ENCODE measurements at regions not wholly inside any gene's neighbourhood (a gene's known extent, or its start where the extent isn't known, plus 50 kb on each side); places are given as distances from the start of the nearest gene placed in this dataset.

- Mint-ChIP-seq H3K4me1 (ENCODE audit: low read depth) (peaks cover 23% of the 10 kb centered on the region), H3K27ac (no peak overlapping the region), H3K4me3 (no peak overlapping the region), H3K9me3 (peaks cover 17% of the 10 kb centered on the region), H3K36me3 (ENCODE audit: low read depth) (no peaks in the 10 kb centered on the region), H3K27me3 (peaks cover 11% of the 10 kb centered on the region)
These were observed 297.8 kb downstream of the KLF6 start for GRCh38 chr10:3487228-3487627.

- H3K27ac Mint-ChIP-seq, result no peak overlapping the region
- H3K36me3 Mint-ChIP-seq (ENCODE audit: low read depth), result no peaks in the 10 kb centered on the region
- peaks cover 16% of the 10 kb centered on the region for H3K27me3 Mint-ChIP-seq
- no peak overlapping the region for H3K4me3 Mint-ChIP-seq
- peaks cover 30% of the 10 kb centered on the region for H3K4me1 Mint-ChIP-seq (ENCODE audit: low read depth)
- peaks cover 17% of the 10 kb centered on the region for H3K9me3 Mint-ChIP-seq
These were observed 298.5 kb downstream of the KLF6 start for GRCh38 chr10:3486346-3487065.

GRCh38 chr10:3485057-3485686, 299.8 kb downstream of the KLF6 start:
- H3K9me3 Mint-ChIP-seq, result peaks cover 13% of the 10 kb centered on the region
- H3K27ac Mint-ChIP-seq, result no peak overlapping the region
- H3K36me3 Mint-ChIP-seq (ENCODE audit: low read depth), result no peaks in the 10 kb centered on the region
- H3K4me1 Mint-ChIP-seq (ENCODE audit: low read depth), result peaks cover 30% of the 10 kb centered on the region
- peaks cover 16% of the 10 kb centered on the region for H3K27me3 Mint-ChIP-seq
- peak overlapping the region; percentile 14 for H3K4me3 Mint-ChIP-seq

- no peaks in the 10 kb centered on the region for H3K36me3 Mint-ChIP-seq (ENCODE audit: low read depth)
- H3K27ac Mint-ChIP-seq, result peak overlapping the region; percentile 12
- H3K9me3 Mint-ChIP-seq, result peaks cover 8% of the 10 kb centered on the region
- H3K4me1 Mint-ChIP-seq (ENCODE audit: low read depth), result peaks cover 30% of the 10 kb centered on the region
- peaks cover 16% of the 10 kb centered on the region for H3K27me3 Mint-ChIP-seq
- no peak overlapping the region for H3K4me3 Mint-ChIP-seq
These were observed 300.5 kb downstream of the KLF6 start for GRCh38 chr10:3484306-3485056.

DNA sequence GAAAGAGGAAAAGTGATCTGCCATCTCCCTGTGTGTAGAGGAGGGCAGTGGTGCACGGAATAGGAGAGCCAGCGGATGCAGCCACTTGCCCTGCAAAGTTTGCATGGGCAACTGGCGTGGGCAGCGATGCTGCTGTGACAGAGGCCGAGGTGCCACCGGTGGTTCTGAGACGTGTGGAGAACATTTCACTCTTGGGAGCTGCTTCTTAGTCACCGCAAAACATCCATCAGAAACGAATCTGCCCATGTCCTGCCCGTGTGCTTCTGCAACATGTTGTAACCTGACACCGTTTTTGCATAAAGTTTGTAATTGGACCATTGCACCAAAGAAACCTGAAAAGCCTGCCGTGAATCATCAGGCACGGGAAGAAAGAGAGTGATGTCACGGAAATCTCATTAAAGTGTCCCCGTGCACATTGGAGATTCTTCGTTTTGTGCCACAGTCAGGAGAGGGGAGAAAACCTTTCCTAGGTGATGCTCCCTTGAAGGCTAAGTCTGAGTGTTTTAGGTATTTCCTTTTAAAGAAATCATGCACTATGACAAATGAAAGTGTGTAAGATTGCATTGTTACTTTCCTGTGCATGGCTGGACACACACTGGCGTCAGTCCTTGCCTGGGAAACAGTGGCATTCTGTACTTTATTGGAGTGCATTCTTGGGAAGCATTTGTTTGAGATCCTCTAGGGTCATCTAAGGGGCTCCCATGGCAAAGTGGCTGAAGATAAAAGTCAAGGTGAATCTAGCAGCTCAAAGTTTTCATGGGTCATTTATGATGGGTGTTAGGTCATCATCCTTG, 302.6 kb downstream of the KLF6 start:
- Mint-ChIP-seq H3K4me1 (ENCODE audit: low read depth) (peaks cover 37% of the 10 kb centered on the region), H3K36me3 (ENCODE audit: low read depth) (no peaks in the 10 kb centered on the region), H3K27me3 (peaks cover 16% of the 10 kb centered on the region), H3K27ac (no peak overlapping the region), H3K4me3 (no peak overlapping the region), H3K9me3 (no peaks in the 10 kb centered on the region)

- Mint-ChIP-seq H3K27me3 (peaks cover 16% of the 10 kb centered on the region), H3K9me3 (no peaks in the 10 kb centered on the region), H3K36me3 (ENCODE audit: low read depth) (no peaks in the 10 kb centered on the region), H3K4me1 (ENCODE audit: low read depth) (peaks cover 37% of the 10 kb centered on the region), H3K27ac (no peak overlapping the region), H3K4me3 (no peak overlapping the region)
These were observed 303.5 kb downstream of the KLF6 start for GRCh38 chr10:3481496-3481895.

DNA sequence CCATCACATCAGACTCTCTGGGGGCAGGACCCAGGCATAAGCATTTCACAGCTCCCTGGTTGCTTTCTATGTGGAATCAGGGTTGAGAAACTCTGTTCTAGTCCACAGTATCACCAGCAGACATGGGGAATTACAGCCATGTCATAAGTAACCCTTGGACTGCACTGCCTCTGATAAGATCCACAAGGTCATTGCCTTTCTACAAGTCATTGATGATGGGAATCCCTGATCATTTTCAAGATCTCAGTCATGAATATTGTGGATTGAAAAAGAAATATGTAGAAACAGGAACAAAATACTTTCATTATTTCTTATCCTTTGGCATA, 304.1 kb downstream of the KLF6 start:
- no peaks in the 10 kb centered on the region for H3K36me3 Mint-ChIP-seq (ENCODE audit: low read depth)
- H3K4me1 Mint-ChIP-seq (ENCODE audit: low read depth), result peaks cover 37% of the 10 kb centered on the region
- H3K9me3 Mint-ChIP-seq, result no peaks in the 10 kb centered on the region
- no peak overlapping the region for H3K4me3 Mint-ChIP-seq
- H3K27me3 Mint-ChIP-seq, result peaks cover 16% of the 10 kb centered on the region
- no peak overlapping the region for H3K27ac Mint-ChIP-seq

GRCh38 chr10:3480281-3480989, 304.6 kb downstream of the KLF6 start:
- peaks cover 14% of the 10 kb centered on the region for H3K27me3 Mint-ChIP-seq
- no peak overlapping the region for H3K4me3 Mint-ChIP-seq
- H3K9me3 Mint-ChIP-seq, result no peaks in the 10 kb centered on the region
- no peaks in the 10 kb centered on the region for H3K36me3 Mint-ChIP-seq (ENCODE audit: low read depth)
- no peak overlapping the region for H3K27ac Mint-ChIP-seq
- H3K4me1 Mint-ChIP-seq (ENCODE audit: low read depth), result peaks cover 32% of the 10 kb centered on the region

- H3K9me3 Mint-ChIP-seq, result no peaks in the 10 kb centered on the region
- peaks cover 12% of the 10 kb centered on the region for H3K27me3 Mint-ChIP-seq
- H3K4me3 Mint-ChIP-seq, result no peak overlapping the region
- peaks cover 20% of the 10 kb centered on the region for H3K4me1 Mint-ChIP-seq (ENCODE audit: low read depth)
- H3K27ac Mint-ChIP-seq, result no peak overlapping the region
- no peaks in the 10 kb centered on the region for H3K36me3 Mint-ChIP-seq (ENCODE audit: low read depth)
These were observed 306.2 kb upstream of the PITRM1 start for GRCh38 chr10:3478632-3479240.

DNA sequence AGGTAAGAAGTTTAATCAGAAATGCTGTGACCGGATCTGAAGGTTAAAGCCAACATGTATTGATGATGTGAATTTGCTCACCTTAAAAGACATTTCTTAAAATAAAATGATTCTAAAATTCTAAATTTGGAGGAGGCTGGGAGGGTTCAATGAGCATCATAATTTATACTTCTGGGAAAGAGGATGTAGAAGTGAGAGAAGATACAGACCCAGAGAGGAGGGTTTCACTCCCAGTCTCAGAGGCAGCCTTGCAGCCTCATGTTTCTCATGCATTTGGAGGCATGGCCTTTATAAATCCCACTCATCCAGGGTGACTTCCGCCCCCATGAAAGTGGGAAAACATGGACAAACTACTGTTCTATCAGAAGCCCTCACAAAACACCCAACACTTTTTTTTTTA, 305.6 kb upstream of the PITRM1 start:
- peaks cover 12% of the 10 kb centered on the region for H3K27me3 Mint-ChIP-seq
- H3K36me3 Mint-ChIP-seq (ENCODE audit: low read depth), result no peaks in the 10 kb centered on the region
- peaks cover 26% of the 10 kb centered on the region for H3K4me1 Mint-ChIP-seq (ENCODE audit: low read depth)
- H3K9me3 Mint-ChIP-seq, result no peaks in the 10 kb centered on the region
- no peak overlapping the region for H3K27ac Mint-ChIP-seq
- H3K4me3 Mint-ChIP-seq, result no peak overlapping the region

GRCh38 chr10:3477683-3478082, 305.1 kb upstream of the PITRM1 start:
- Mint-ChIP-seq H3K9me3 (no peaks in the 10 kb centered on the region), H3K4me1 (ENCODE audit: low read depth) (peaks cover 28% of the 10 kb centered on the region), H3K27ac (no peak overlapping the region), H3K36me3 (ENCODE audit: low read depth) (no peaks in the 10 kb centered on the region), H3K27me3 (peaks cover 12% of the 10 kb centered on the region), H3K4me3 (no peak overlapping the region)

DNA sequence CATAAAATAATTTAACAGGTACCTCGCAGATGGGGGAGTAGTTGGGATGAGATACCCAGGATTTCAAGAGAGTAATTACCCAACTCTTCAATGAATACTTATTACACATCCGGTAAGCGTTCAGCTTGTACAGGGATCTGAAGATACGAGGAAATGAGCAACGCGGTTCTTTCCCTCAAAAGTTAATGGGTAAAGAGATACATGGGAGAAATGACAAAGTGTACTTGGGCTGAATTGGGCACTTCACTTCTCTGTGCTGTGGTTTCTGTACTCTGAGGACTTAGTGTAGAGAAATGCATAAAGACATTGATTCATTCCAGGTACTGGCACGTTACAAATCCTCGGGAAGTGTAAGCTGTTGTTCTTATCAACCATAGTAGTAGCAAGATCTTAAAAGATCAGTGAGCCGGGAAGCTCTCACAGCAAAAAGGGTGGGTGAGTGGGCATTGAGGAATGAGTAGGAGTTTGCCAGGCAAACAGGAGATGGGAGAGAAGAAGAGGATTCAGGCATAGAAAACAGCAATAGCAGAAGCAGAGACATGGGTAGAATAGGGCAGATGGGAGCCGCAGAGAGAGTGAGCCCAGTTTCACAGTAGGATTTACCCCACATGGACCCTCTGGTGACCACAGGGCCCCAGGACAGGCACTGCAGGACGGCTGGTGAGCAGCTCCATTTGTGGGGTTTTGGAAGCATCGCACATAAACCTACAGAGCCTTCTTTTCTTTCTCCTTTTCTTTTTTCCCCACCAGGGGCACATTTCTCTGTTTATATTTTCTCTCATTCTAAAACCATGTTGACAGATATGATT, 304.3 kb upstream of the PITRM1 start:
- Mint-ChIP-seq H3K27me3 (peaks cover 9% of the 10 kb centered on the region), H3K4me1 (ENCODE audit: low read depth) (peaks cover 27% of the 10 kb centered on the region), H3K27ac (no peak overlapping the region), H3K9me3 (no peaks in the 10 kb centered on the region), H3K36me3 (ENCODE audit: low read depth) (no peaks in the 10 kb centered on the region), H3K4me3 (no peak overlapping the region)

GRCh38 chr10:3476186-3476585, 303.6 kb upstream of the PITRM1 start:
- Mint-ChIP-seq H3K36me3 (ENCODE audit: low read depth) (no peaks in the 10 kb centered on the region), H3K4me3 (no peak overlapping the region), H3K9me3 (no peaks in the 10 kb centered on the region), H3K27ac (no peak overlapping the region), H3K27me3 (peaks cover 4% of the 10 kb centered on the region), H3K4me1 (ENCODE audit: low read depth) (peaks cover 27% of the 10 kb centered on the region)

All from stimulated activated naive CD8-positive, alpha-beta T cell treated with anti-CD3 and anti-CD28 coated beads, Interleukin-15, Interleukin-2, amounts not matched to agents 100 ng/mL and 50 ng/mL, for 24 hours (primary cell).